ENCODE measurements at regions not wholly inside any gene's neighbourhood (a gene's known extent, or its start where the extent isn't known, plus 50 kb on each side); places are given as distances from the start of the nearest gene placed in this dataset.

DNA sequence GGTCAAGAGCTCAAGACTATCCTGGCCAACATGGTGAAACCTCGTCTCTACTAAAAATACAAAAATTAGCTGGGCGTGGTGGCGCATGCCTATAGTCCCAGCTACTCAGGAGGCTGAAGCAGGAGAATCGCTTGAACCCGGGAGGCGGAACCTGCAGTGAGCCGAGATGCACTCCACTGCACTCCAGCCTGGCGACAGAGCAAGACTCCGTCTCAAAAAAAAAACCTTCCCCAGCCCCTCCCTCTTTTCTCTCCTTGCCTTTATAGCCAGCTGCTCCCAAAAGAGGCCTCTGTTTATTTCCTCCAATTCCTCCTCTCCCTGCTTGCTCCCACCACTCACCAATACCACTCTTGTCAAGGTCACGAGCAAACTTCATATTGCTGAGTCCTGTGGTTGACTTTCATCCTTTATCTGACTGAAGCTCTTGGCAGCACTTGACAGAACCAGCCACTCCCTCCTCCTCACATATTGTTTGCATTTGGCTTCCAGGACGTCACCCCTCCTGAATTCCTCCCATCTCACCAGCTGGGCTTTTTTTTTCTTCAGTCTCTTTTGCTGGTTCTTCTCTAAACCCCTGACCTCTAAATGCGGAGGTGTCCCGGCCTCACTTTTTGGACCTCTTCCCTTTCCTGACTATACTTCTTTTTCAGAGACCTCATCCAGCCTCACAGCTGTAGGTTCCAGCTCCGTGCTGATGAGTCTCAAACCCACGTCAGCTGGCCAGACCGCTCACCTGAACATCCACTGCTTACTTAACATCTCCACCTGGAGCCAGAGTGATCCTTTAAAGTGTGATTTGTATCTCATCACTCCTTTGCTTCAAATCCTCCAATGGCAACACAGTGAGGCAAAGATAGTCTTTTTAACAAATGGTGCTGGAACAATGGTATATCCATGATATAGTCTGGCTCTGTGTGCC is 84.6 kb upstream of the CAB39 start:
- TF ChIP-seq, protein P1, sequence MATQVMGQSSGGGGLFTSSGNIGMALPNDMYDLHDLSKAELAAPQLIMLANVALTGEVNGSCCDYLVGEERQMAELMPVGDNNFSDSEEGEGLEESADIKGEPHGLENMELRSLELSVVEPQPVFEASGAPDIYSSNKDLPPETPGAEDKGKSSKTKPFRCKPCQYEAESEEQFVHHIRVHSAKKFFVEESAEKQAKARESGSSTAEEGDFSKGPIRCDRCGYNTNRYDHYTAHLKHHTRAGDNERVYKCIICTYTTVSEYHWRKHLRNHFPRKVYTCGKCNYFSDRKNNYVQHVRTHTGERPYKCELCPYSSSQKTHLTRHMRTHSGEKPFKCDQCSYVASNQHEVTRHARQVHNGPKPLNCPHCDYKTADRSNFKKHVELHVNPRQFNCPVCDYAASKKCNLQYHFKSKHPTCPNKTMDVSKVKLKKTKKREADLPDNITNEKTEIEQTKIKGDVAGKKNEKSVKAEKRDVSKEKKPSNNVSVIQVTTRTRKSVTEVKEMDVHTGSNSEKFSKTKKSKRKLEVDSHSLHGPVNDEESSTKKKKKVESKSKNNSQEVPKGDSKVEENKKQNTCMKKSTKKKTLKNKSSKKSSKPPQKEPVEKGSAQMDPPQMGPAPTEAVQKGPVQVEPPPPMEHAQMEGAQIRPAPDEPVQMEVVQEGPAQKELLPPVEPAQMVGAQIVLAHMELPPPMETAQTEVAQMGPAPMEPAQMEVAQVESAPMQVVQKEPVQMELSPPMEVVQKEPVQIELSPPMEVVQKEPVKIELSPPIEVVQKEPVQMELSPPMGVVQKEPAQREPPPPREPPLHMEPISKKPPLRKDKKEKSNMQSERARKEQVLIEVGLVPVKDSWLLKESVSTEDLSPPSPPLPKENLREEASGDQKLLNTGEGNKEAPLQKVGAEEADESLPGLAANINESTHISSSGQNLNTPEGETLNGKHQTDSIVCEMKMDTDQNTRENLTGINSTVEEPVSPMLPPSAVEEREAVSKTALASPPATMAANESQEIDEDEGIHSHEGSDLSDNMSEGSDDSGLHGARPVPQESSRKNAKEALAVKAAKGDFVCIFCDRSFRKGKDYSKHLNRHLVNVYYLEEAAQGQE (IDR thresholded peaks at IDR 0.05; ENCODE audit: low read depth), result no peak
- no peak for TF ChIP-seq CEBPB (IDR thresholded peaks at IDR 0.05)

DNA sequence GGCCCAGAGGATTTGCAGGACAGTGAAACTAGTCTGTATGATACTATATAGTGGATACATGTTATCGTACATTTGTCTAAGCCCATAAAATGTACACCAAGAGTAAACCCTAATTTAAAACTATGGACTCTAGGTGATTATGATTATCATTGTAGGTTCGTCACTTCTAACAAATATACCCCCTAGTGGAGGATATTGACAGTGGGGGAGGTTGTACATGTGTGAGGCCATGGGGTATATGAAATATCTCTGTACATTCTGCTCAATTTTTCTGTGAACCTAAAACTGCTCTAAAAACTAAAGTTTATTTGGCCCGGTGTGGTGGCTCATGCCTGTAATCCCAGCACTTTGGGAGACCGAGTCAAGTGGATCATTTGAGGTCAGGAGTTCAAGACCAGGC is 81.2 kb upstream of the CAB39 start:
- TF ChIP-seq ZBTB7A (IDR thresholded peaks at IDR 0.05; ENCODE audit: low read depth), result no peak
- TF ChIP-seq TAF1 (IDR thresholded peaks at IDR 0.05; ENCODE audit: low read depth), result no peak
- TF ChIP-seq RAD21 (IDR thresholded peaks at IDR 0.05; ENCODE audit: low read depth), result no peak
- no peak for TF ChIP-seq EGR1 (IDR thresholded peaks at IDR 0.05)

DNA sequence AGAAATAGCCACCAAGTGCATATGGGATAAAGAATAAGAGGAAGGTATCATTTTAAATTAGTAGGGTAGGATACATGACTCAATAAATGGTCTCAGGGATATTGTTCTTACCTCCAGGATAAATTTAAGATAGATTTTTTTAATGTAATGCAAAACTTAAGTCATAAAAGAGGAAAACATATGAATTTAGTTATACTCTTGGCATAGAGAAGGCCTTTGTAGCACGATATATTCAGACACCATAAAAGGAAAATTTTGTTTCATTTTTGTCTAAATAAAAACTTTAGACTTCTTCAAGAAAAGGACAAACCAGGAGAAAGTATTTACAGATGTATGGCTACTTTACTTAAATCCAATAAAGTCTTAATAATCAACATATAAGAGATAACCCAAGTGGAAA is 78.5 kb upstream of the CAB39 start:
- no peak for TF ChIP-seq FOXM1 (IDR thresholded peaks at IDR 0.05; ENCODE audit: borderline replicate concordance, low read depth)
- no peak for TF ChIP-seq YY1 (IDR thresholded peaks at IDR 0.05; ENCODE audit: low read depth)
- TF ChIP-seq CREB1 (IDR thresholded peaks at IDR 0.05; ENCODE audit: low read depth), result no peak
- TF ChIP-seq, protein P2, sequence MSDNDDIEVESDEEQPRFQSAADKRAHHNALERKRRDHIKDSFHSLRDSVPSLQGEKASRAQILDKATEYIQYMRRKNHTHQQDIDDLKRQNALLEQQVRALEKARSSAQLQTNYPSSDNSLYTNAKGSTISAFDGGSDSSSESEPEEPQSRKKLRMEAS (IDR thresholded peaks at IDR 0.05), result no peak
- no peak for TF ChIP-seq TCF12 (IDR thresholded peaks at IDR 0.05; ENCODE audit: low read depth)
- TF ChIP-seq NFIC (IDR thresholded peaks at IDR 0.05), result no peak

DNA sequence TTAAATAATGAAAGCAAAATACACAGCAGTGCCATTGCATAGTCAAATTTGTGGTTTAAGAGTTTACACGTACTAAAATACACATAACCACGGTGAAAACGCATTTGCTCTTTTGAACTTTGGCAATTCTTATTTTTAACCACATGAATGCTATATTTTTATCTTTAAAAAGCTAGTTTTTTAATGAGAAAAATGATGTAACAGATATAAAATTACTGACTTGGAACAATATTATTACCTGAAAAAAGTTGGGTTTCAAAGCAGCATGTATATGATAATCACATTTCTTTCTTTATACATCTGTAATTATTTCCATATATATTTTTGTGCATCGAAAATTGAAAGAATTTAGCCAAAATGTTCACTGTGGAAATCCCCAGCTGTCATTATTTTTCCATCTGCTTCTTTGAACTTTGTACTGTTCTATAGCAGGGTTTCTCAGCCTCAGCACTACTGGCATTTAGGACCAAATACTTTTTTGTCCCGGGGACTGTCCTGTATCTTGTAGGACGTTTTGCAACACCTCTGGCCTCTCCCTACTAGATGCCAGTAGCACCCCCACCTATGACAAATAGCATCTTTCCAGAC is 75.9 kb upstream of the CAB39 start:
- TF ChIP-seq TCF12 (IDR thresholded peaks at IDR 0.05; ENCODE audit: low read depth) (no peak), NFIC (IDR thresholded peaks at IDR 0.05) (no peak), ZBTB7A (IDR thresholded peaks at IDR 0.05; ENCODE audit: low read depth) (no peak), CEBPB (IDR thresholded peaks at IDR 0.05) (no peak), EGR1 (IDR thresholded peaks at IDR 0.05) (no peak), FOXM1 (IDR thresholded peaks at IDR 0.05; ENCODE audit: borderline replicate concordance, low read depth) (no peak), EP300 (IDR thresholded peaks at IDR 0.05; ENCODE audit: borderline replicate concordance) (no peak), CREB1 (IDR thresholded peaks at IDR 0.05; ENCODE audit: low read depth) (no peak), YY1 (IDR thresholded peaks at IDR 0.05; ENCODE audit: low read depth) (no peak), TAF1 (IDR thresholded peaks at IDR 0.05; ENCODE audit: low read depth) (no peak), TEAD4 (IDR thresholded peaks at IDR 0.05) (no peak), RAD21 (IDR thresholded peaks at IDR 0.05; ENCODE audit: low read depth) (no peak)
- TF ChIP-seq, protein P2 (IDR thresholded peaks at IDR 0.05), result no peak
- TF ChIP-seq, protein P3, sequence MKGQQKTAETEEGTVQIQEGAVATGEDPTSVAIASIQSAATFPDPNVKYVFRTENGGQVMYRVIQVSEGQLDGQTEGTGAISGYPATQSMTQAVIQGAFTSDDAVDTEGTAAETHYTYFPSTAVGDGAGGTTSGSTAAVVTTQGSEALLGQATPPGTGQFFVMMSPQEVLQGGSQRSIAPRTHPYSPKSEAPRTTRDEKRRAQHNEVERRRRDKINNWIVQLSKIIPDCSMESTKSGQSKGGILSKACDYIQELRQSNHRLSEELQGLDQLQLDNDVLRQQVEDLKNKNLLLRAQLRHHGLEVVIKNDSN (IDR thresholded peaks at IDR 0.05), result no peak
- TF ChIP-seq, protein P1 (IDR thresholded peaks at IDR 0.05; ENCODE audit: low read depth), result no peak

DNA sequence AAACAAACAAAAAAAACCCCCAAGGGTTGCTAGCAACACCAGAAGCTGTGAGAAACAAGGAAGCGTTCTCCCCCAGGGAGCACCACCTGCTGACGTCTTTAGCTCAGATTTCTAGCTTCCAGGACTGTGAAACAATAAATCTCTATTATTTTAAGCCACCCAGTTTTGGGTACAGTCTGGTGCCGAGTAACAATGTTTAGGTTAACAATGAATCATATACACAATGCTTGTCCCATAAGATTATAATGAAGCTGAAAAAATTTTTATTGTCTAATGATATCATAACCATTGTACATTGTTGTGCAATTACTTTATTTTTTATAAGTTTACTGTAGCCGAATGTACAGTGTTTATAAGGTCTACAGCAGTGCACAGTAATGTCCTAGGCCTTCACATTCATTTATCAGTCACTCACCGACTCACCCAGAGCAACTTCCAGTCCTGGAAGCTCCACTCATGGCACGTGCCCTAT is 72.1 kb upstream of the CAB39 start:
- TF ChIP-seq NFIC (IDR thresholded peaks at IDR 0.05) (no peak), YY1 (IDR thresholded peaks at IDR 0.05; ENCODE audit: low read depth) (no peak), CREB1 (IDR thresholded peaks at IDR 0.05; ENCODE audit: low read depth) (no peak), RAD21 (IDR thresholded peaks at IDR 0.05; ENCODE audit: low read depth) (no peak), FOXM1 (IDR thresholded peaks at IDR 0.05; ENCODE audit: borderline replicate concordance, low read depth) (no peak)
- TF ChIP-seq, protein P2 (IDR thresholded peaks at IDR 0.05), result no peak
- TF ChIP-seq, protein P3 (IDR thresholded peaks at IDR 0.05), result no peak

DNA sequence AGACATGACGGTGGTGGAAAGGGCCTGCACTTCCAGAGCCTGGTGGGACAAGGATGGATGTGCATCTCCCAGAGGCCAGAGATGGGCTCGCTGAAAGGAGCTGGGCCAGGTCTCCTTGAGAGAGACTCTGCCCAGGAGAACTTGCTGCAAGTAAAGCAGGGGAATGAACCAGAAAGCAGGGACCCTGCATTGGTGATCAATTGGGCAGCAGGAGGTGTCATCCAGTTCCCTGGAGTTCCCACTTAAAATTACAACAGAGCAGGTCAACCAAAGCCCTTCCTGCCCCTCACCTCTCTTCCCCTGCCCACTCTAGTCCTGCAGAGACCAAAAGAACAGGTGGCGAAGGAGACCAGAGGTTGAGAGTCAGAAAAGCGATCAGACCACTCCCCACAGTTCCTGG is 69.7 kb upstream of the CAB39 start:
- TF ChIP-seq EP300 (IDR thresholded peaks at IDR 0.05; ENCODE audit: borderline replicate concordance) (no peak), TEAD4 (IDR thresholded peaks at IDR 0.05) (no peak), TAF1 (IDR thresholded peaks at IDR 0.05; ENCODE audit: low read depth) (no peak), FOXM1 (IDR thresholded peaks at IDR 0.05; ENCODE audit: borderline replicate concordance, low read depth) (no peak), TCF12 (IDR thresholded peaks at IDR 0.05; ENCODE audit: low read depth) (no peak)
- TF ChIP-seq, protein P2 (IDR thresholded peaks at IDR 0.05), result no peak

Data from Ishikawa (cell line).